Panc1 (cell line): ENCODE measurements at regions not wholly inside any gene's neighbourhood (a gene's known extent, or its start where the extent isn't known, plus 50 kb on each side); places are given as distances from the start of the nearest gene placed in this dataset.

ENCODE experiments used
- POLR2AphosphoS5 ChIP-seq: IDR thresholded peaks from 2 replicates; pipeline ENCODE4 v1.6.1; 2012; ENCODE audit warnings: mild to moderate bottlenecking, low read depth, low read length, moderate library complexity
- REST ChIP-seq, 2 experiments: IDR thresholded peaks; 2 replicates each; pipeline ENCODE4 v1.6.1; 2011 to 2012; ENCODE audit warnings: low read depth in 2 of 2, control low read depth in 1 of 2, low read length in 1 of 2, mild to moderate bottlenecking in 1 of 2, moderate library complexity in 1 of 2; ENCODE audit not compliant: insufficient read depth in 1 of 2
- TF ChIP-seq, protein P1 (sequence below): fragments of 450-650 bp; IDR thresholded peaks from 2 replicates; pipeline ENCODE4 v1.5.1; 2017; ENCODE audit warnings: mild to moderate bottlenecking

DNA sequence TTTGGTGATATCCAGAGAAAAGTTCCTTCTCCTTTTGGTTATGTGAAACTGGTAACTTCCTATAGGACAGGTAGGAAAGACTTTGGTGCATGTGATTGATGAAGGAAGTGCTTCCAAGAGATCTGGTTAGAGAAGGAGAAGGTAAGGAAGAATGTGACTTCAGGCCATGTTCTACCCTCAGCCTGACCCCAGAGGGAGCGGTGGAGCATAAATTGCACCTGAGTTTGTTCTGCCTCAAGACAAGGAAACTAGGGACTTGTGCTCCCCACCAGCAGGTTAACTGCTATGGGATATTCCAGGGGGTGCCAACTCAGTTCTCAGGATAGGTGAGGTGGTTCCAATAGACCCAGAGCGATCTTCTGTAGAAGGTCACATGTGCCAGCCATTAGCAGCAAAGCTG lies 299.3 kb upstream of the XYLT1 start:
- TF ChIP-seq, protein P1, sequence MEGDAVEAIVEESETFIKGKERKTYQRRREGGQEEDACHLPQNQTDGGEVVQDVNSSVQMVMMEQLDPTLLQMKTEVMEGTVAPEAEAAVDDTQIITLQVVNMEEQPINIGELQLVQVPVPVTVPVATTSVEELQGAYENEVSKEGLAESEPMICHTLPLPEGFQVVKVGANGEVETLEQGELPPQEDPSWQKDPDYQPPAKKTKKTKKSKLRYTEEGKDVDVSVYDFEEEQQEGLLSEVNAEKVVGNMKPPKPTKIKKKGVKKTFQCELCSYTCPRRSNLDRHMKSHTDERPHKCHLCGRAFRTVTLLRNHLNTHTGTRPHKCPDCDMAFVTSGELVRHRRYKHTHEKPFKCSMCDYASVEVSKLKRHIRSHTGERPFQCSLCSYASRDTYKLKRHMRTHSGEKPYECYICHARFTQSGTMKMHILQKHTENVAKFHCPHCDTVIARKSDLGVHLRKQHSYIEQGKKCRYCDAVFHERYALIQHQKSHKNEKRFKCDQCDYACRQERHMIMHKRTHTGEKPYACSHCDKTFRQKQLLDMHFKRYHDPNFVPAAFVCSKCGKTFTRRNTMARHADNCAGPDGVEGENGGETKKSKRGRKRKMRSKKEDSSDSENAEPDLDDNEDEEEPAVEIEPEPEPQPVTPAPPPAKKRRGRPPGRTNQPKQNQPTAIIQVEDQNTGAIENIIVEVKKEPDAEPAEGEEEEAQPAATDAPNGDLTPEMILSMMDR: no peak
- TF ChIP-seq POLR2AphosphoS5 (no peak), REST (IDR thresholded peaks at IDR 0.05; ENCODE audit: insufficient read depth in 1 of 2, low read depth in 2 of 2, low read length in 1 of 2) (no peak)
